GM18951 (cell line): ENCODE measurements at regions not wholly inside any gene's neighbourhood (a gene's known extent, or its start where the extent isn't known, plus 50 kb on each side); places are given as distances from the start of the nearest gene placed in this dataset.
"Not testable (repeated sequence)": the region's sequence is repeated elsewhere in the genome, so short reads cannot be mapped to it uniquely, and the experiment has no call there.

Experiments
- POLR2A ChIP-seq: IDR thresholded peaks from 4 replicates; pipeline ENCODE4 v1.6.1; 2011; ENCODE audit warnings: mild to moderate bottlenecking; ENCODE audit not compliant: insufficient read length, insufficient read depth; ENCODE audit errors: extremely low read depth
- in situ Hi-C: fragments of 300-500 bp; cut with MboI; formaldehyde crosslinking; loops from one replicate; pipeline ENCODE4 v1.12.0; 2022; ENCODE audit warnings: low sequenced_read_pairs, mixed read lengths, inconsistent platforms; ENCODE audit not compliant: unreplicated experiment

DNA sequence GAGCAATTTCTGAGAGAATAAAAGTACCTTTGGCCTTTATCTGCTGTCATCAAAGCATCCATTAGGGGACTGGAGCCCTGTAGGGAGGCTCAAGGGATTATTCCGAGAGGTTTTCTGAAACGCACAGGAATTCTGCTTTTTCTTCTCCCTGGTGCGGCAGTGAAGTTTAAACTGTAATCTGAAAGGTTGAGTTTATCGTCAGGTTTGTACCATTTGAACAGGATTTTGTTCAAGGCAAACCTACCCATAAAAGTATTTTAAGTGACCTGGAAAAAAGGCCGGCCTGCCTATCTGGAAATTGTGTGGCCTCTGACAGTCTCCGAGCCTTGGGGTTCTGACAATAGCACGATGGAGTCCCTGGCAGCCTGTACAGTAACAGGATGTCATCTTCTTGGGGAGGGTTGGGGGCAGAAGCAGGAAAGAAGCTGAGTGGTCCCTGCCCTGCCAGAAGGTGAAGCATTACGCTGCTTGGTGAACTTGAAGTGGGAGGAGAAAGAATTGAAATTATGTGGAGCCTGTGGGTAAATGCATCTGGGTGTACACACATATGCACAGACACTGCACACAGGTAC is 272.0 kb downstream of the CYRIA start:
- in situ Hi-C loops = no loop called here
- no peak for TF ChIP-seq POLR2A

DNA sequence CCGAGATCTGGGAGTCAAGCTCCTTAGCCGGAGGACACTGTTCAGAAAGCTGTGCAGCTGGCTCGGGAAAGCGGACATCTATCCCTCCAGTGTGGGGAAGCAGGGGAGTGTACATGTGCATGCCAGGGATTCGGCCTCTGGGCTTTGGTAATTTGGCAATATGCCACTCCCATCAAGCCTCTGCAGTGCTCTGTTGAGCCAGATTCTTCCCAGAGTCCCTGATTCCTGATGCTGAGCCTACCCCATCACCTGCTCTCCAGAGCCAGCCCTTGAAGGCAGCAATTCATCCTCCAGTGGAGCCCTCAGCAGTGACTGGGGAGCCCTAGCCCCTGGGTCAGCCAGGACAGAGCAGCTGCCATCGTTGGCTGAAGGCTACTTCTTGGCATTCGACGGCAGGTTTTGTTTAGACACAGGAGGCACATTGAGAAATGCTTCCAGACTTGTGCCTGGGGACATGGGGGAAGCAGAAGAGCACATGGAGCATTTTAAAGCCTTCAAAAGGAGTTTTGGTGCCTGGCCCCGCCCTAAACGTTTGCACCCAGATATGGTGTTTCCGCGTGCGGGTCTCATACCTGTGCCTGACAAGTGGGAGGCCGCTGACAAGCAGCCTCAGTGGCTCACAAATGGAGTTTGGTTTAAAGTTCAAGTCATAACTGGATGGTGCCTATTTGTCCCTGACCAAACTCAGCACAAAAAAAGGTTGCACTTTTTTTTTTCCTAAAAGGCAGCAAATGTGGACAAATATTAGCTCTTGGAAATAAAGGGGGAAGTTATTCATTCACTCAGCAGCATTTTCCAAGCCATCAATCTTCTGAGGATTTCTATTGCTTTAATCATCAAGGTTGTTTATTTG is 272.8 kb downstream of the CYRIA start:
- in situ Hi-C loops = no loop called here
- TF ChIP-seq POLR2A = no peak

- in situ Hi-C loops = no loop called here
- no peak for TF ChIP-seq POLR2A
These were observed 273.6 kb downstream of the CYRIA start for GRCh38 chr2:16391986-16392385.

DNA sequence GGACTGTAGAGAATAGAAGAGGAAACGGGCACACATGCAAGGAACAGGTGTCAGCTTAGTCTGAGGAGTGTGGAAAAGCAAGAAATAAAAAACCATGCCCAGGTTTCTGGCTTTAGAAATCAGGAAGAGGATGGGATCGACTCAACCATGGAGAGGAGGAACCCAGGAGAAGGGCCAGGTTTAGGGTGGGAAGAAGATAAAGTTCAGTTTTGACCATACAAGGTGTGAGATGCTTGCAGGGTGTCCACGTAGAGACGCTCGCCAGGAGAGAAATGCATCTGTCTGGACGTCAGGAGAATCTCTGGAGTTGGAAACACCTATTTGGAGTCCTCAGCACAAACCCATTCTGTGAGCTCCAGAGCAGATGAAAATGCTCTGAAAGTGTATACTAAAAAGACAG is 275.1 kb downstream of the CYRIA start:
- in situ Hi-C loops = no loop called here
- no peak for TF ChIP-seq POLR2A

DNA sequence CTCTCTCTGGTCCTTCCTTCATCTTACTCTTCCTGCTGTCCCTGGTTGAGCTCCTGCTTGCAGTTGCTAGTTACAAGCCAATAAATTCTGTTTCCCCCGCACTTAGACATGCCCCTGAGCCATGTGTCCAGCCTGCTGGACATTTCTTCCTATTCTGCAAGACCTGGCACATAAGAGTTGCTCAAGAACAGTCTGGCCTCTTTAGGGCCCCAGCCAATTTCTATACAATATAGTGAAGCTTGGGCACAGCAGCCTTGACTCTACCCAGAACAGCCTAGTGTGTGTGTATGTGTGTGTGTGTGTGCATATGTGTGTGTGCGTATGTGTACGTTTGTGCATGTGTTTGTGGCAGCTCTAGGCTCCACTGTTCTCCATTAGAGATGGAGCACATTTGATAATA is 276.0 kb downstream of the CYRIA start:
- TF ChIP-seq POLR2A = no peak
- in situ Hi-C loops = no loop called here

- in situ Hi-C loops = not testable (repeated sequence)
These were observed 277.3 kb downstream of the CYRIA start for GRCh38 chr2:16388199-16388830.

DNA sequence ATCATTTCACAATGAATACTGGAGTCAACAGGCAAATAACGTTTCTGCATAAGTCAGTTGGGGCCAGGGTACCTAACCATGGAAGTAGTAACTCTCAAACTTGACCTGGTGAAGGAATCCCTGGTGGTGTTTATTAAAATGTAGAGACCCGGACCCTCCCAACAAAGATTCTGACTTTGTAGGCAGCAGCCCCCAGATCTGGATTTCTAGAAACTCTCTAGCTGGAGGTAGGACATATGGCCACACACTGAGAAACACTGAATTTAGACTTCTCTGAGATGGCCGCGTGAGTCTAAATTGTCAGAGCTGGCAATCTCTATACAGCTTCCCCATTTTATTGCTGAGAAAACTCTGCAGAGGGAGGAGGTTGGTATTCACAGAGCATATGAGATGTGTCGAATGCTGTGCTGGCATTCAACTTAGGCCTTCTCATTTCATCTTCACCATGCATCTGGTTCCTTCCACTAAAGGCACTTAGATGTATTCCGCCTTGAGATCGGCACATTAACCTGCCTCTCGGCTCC is 278.1 kb downstream of the CYRIA start:
- in situ Hi-C loops = no loop called here
- TF ChIP-seq POLR2A = no peak

- TF ChIP-seq POLR2A = no peak
- in situ Hi-C loops = no loop called here
These were observed 279.2 kb downstream of the CYRIA start for GRCh38 chr2:16386431-16386830.

GRCh38 chr2:16386031-16386430 is 279.6 kb downstream of the CYRIA start:
- no peak for TF ChIP-seq POLR2A
- in situ Hi-C loops = no loop called here

- in situ Hi-C loops = no loop called here
- no peak for TF ChIP-seq POLR2A
These were observed 280.3 kb downstream of the CYRIA start for GRCh38 chr2:16385341-16385740.

DNA sequence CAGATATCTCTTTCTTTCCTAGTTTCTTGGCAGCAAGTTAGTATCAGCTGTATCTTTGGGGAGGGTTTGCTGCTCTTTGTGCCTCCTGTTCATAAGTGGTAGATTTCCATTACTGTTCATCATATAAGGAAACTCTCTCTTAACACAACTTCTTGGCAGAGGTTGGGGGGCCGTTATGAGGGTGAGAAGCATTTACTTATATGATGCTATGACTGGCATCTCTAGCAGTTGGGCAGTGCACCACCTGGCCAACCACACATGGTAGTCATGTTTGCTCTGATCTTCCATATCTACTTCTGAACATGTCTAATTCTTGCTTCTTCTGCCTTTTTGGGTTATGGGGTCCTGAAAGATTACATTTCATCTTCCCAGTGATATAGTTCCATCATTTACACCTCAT is 282.2 kb downstream of the CYRIA start:
- TF ChIP-seq POLR2A = no peak
- in situ Hi-C loops = no loop called here

DNA sequence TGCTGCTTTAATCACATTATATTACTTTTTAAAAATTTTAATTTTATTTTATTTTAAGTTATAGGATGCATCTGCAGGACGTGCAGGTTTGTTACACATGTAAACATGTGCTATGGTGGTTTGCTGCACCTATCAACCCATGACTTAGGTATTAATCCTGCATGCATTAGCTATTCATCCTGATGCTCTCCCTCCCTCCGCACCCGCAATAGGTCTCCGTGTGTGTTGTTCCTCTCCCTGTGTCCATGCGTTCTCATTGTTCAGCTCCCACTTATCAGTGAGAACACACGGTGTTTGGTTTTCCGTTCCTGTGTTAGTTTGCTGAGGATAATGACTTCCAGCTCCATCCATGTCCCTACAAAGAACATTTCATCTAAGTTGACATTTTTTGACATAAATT is 283.2 kb downstream of the CYRIA start:
- TF ChIP-seq POLR2A = no peak
- in situ Hi-C loops = no loop called here

- no peak for TF ChIP-seq POLR2A
- in situ Hi-C loops = no loop called here
These were observed 284.1 kb downstream of the CYRIA start for GRCh38 chr2:16381511-16381910.

DNA sequence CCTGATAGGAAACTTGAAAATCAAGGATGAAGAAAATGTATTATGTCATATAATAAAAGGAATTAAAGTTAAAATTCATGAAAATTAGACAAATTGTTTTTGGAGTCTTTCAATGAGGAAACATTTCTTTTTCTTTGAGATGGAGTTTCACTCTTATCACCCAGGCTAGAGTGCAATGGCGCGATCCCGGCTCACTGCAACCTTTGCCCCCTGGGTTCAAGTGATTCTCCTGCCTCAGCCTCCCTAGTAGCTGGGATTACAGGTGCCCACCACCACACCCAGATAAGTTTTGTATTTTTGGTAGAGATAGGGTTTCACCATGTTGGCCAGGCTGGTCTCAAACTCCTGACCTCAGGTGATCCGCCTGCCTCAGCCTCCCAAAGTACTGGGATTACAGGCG is 285.7 kb downstream of the CYRIA start:
- in situ Hi-C loops = not testable (repeated sequence)

DNA sequence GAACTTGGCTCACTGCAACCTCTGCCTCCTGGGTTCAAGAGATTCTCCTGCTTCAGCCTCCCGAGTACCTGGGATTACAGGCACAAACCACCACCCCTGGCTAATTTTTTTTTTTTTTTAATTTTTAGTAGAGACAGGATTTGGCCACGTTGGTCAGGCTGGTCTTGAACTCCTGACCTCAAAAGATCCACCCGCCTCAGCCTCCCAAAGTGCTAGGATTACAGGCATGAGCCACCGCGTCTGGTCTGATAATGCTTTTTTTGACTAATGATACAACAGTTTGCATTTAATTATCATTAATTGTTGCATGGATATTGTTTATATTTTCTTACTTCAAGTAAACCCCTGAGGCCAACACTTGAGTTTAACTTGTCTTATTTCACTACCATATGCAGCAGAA is 286.6 kb downstream of the CYRIA start:
- in situ Hi-C loops = not testable (repeated sequence)
